ENCODE measurements at regions not wholly inside any gene's neighbourhood (a gene's known extent, or its start where the extent isn't known, plus 50 kb on each side); places are given as distances from the start of the nearest gene placed in this dataset.

DNA sequence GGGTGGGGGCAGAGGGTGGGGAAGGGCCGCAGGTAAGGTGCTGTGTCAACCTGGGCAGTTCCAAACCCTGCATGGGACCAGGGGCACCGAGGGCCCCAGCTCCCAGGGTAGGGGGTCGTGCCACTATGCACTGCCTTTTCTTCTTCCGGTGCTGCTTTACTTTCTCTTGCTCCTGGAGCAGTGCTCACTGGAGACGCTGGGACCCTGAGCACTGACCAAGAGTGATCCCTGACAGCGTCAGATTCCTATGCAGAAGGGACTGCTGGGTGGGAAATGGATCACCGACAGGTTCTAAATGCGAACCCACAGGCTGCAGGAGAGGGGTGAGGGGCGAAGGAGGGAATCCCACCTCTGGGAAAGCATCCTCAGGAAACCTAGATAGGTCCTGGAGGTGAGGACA is 470.1 kb downstream of the SOX9 start:
- no peak for DNase-seq (ENCODE audit: low spot score)
- no peak for ATAC-seq (ENCODE audit: low FRiP score)
- TF ChIP-seq, protein P1, sequence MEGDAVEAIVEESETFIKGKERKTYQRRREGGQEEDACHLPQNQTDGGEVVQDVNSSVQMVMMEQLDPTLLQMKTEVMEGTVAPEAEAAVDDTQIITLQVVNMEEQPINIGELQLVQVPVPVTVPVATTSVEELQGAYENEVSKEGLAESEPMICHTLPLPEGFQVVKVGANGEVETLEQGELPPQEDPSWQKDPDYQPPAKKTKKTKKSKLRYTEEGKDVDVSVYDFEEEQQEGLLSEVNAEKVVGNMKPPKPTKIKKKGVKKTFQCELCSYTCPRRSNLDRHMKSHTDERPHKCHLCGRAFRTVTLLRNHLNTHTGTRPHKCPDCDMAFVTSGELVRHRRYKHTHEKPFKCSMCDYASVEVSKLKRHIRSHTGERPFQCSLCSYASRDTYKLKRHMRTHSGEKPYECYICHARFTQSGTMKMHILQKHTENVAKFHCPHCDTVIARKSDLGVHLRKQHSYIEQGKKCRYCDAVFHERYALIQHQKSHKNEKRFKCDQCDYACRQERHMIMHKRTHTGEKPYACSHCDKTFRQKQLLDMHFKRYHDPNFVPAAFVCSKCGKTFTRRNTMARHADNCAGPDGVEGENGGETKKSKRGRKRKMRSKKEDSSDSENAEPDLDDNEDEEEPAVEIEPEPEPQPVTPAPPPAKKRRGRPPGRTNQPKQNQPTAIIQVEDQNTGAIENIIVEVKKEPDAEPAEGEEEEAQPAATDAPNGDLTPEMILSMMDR (IDR thresholded peaks at IDR 0.05), result no peak

GRCh38 chr17:72591289-72592241 is 470.7 kb downstream of the SOX9 start:
- no peak for DNase-seq (ENCODE audit: low spot score)
- TF ChIP-seq, protein P1 (IDR thresholded peaks at IDR 0.05), result no peak
- no peak for ATAC-seq (ENCODE audit: low FRiP score)

DNA sequence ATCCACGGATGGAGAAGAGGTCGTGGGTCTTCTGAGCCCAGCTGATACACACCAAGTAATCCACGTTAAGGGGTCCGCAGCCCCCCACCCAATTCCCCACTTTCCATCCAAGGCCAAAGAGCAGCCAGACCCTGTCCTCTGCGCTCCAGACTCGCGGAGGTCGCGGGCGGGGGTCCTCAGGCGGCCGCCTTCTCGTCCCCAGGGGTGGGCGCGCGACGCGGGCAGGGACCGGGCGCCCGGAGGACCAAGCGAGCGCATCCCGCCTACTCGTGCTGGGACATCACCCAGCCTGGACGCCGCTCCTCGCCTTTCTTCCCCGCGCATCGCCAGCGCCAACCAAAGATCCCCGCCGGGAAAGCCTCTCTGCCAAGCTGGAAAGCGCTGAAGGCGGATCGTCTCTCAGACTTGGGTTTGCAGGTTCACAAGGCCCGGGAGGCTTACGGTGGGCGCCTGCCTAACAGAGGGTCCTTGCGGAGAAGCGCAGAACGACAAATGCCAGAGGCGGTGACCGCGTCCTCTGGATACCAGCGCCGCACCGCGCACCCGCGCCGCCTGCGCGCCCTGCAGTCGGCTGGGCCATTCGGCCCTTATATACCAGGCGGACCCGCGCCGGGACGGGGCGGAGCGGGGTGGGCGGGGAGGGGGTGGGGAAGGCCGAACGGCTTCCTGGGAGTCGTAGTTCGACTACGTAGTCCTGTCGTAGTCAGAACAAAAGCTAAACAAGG is 471.6 kb downstream of the SOX9 start:
- DNase-seq (ENCODE audit: low spot score) (no peak), ATAC-seq (ENCODE audit: low FRiP score) (peak; percentile 70)
- TF ChIP-seq, protein P1 (IDR thresholded peaks at IDR 0.05), result no peak

GRCh38 chr17:72592967-72593325 is 472.1 kb downstream of the SOX9 start:
- DNase-seq (ENCODE audit: low spot score) (no peak), ATAC-seq (ENCODE audit: low FRiP score) (no peak)
- TF ChIP-seq, protein P1 (IDR thresholded peaks at IDR 0.05), result no peak

DNA sequence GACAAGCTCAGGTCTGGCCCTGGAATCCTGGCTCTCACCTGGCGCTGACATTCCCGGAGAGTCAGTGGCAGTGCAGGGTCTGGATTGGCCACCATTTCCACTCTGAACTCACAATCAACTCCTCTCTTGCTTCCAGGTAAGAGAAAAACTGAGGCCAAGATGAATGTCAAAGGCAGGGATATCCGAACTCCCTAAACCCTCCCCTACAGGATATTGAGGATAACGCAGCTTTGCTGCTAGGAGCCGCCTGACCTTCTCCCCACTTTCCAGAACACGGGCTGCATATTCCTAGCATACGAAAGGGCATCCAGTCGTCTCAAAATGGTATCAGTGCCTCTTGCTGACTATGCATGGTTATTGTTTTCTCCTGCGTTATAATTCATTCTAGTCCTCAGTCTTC is 473.4 kb downstream of the SOX9 start:
- ATAC-seq (ENCODE audit: low FRiP score) (no peak), DNase-seq (ENCODE audit: low spot score) (no peak)
- TF ChIP-seq, protein P1 (IDR thresholded peaks at IDR 0.05), result no peak
